ENCODE measurements at regions not wholly inside any gene's neighbourhood (a gene's known extent, or its start where the extent isn't known, plus 50 kb on each side); places are given as distances from the start of the nearest gene placed in this dataset.

GRCh38 chr11:119779195-119780071, 50.4 kb upstream of the NECTIN1 start:
- no peaks in the 10 kb centered on the region for H3K27me3 ChIP-seq (ENCODE audit: control insufficient read depth in 4 of 4, insufficient read depth in 4 of 4, low read length in 3 of 4)
- H3K9me3 ChIP-seq (ENCODE audit: control insufficient read depth in 4 of 4, low read length in 3 of 4), result peaks cover 0 to 2% (median 0%) of the 10 kb centered on the region in 4 donors
- no peak overlapping the region for H3K27ac ChIP-seq (ENCODE audit: low read depth in 1 of 2, low read length in 2 of 2)
- WGBS, result 69% methylated on average over 22 of the region's 22 CpGs
- DNase-seq (ENCODE audit: low spot score), result no peak
- H3K9ac ChIP-seq (ENCODE audit: low read depth in 1 of 2, low read length in 2 of 2), result no peak overlapping the region
- TF ChIP-seq JUND (IDR thresholded peaks at IDR 0.05), result no peak
- TF ChIP-seq NR2F2 (IDR thresholded peaks at IDR 0.05), result no peak
- no peak for TF ChIP-seq CTCF (IDR thresholded peaks at IDR 0.05; ENCODE audit: low read depth, low read length, missing input control)
- no peak for TF ChIP-seq RAD21 (IDR thresholded peaks at IDR 0.05)
- no peak for TF ChIP-seq REST (IDR thresholded peaks at IDR 0.05)
- no peak for TF ChIP-seq HNF4A (conservative IDR thresholded peaks at IDR 0.05)
- no peak for TF ChIP-seq HNF4G (IDR thresholded peaks at IDR 0.05)
- TF ChIP-seq, protein P1, sequence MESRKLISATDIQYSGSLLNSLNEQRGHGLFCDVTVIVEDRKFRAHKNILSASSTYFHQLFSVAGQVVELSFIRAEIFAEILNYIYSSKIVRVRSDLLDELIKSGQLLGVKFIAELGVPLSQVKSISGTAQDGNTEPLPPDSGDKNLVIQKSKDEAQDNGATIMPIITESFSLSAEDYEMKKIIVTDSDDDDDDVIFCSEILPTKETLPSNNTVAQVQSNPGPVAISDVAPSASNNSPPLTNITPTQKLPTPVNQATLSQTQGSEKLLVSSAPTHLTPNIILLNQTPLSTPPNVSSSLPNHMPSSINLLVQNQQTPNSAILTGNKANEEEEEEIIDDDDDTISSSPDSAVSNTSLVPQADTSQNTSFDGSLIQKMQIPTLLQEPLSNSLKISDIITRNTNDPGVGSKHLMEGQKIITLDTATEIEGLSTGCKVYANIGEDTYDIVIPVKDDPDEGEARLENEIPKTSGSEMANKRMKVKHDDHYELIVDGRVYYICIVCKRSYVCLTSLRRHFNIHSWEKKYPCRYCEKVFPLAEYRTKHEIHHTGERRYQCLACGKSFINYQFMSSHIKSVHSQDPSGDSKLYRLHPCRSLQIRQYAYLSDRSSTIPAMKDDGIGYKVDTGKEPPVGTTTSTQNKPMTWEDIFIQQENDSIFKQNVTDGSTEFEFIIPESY (IDR thresholded peaks at IDR 0.05), result no peak
- TF ChIP-seq SP1 (IDR thresholded peaks at IDR 0.05), result no peak
- H3K4me1 ChIP-seq (ENCODE audit: control insufficient read depth in 4 of 4, insufficient read depth in 4 of 4, low read length in 3 of 4), result no peaks in the 10 kb centered on the region
- no peaks in the 10 kb centered on the region for H3K36me3 ChIP-seq (ENCODE audit: control insufficient read depth in 4 of 4, insufficient read depth in 3 of 4, low read depth in 1 of 4, low read length in 3 of 4)
- H3K4me3 ChIP-seq (ENCODE audit: low read depth in 1 of 3, low read length in 3 of 3), result no peak overlapping the region

Measured in liver (tissue), 8 donors.